ENCODE measurements at regions not wholly inside any gene's neighbourhood (a gene's known extent, or its start where the extent isn't known, plus 50 kb on each side); places are given as distances from the start of the nearest gene placed in this dataset.

- H3K36me3 ChIP-seq (ENCODE audit: insufficient read depth, low read length): no peaks in the 10 kb centered on the region
- no peak overlapping the region for H3K27ac ChIP-seq
- no peaks in the 10 kb centered on the region for H3K9me3 ChIP-seq (ENCODE audit: low read depth, low read length)
- no peak overlapping the region for H3K4me3 ChIP-seq
- DNase-seq (ENCODE audit: low read depth, low spot score): no peak
- no peak overlapping the region for H3K9ac ChIP-seq (ENCODE audit: insufficient read length)
- TF ChIP-seq POLR2AphosphoS5 (IDR thresholded peaks at IDR 0.05; ENCODE audit: borderline replicate concordance, low read depth, low read length): no peak
- no peak for TF ChIP-seq EZH2 (IDR thresholded peaks at IDR 0.05)
- TF ChIP-seq FOXP2 (optimal IDR thresholded peaks at IDR 0.05; ENCODE audit: control extremely low read depth, extremely low read length, insufficient read depth): no peak
Observed at GRCh38 chr13:68616600-68617222, 1386.6 kb upstream of the PCDH9 start.

GRCh38 chr13:68609661-68610060 is 1379.5 kb upstream of the PCDH9 start:
- no peaks in the 10 kb centered on the region for H3K9me3 ChIP-seq (ENCODE audit: low read depth, low read length)
- H3K4me3 ChIP-seq: no peak overlapping the region
- no peak overlapping the region for H3K27ac ChIP-seq
- no peak for DNase-seq (ENCODE audit: low read depth, low spot score)
- H3K9ac ChIP-seq (ENCODE audit: insufficient read length): no peak overlapping the region
- TF ChIP-seq POLR2AphosphoS5 (IDR thresholded peaks at IDR 0.05; ENCODE audit: borderline replicate concordance, low read depth, low read length) (no peak), FOXP2 (optimal IDR thresholded peaks at IDR 0.05; ENCODE audit: control extremely low read depth, extremely low read length, insufficient read depth) (no peak), EZH2 (IDR thresholded peaks at IDR 0.05) (no peak)
- H3K36me3 ChIP-seq (ENCODE audit: insufficient read depth, low read length): no peaks in the 10 kb centered on the region

GRCh38 chr13:68608147-68608546 is 1378.0 kb upstream of the PCDH9 start:
- no peak for DNase-seq (ENCODE audit: low read depth, low spot score)
- Histone ChIP-seq H3K9me3 (ENCODE audit: low read depth, low read length) (no peaks in the 10 kb centered on the region), H3K27ac (no peak overlapping the region), H3K4me3 (no peak overlapping the region), H3K36me3 (ENCODE audit: insufficient read depth, low read length) (no peaks in the 10 kb centered on the region), H3K9ac (ENCODE audit: insufficient read length) (no peak overlapping the region)
- TF ChIP-seq EZH2 (IDR thresholded peaks at IDR 0.05) (no peak), FOXP2 (optimal IDR thresholded peaks at IDR 0.05; ENCODE audit: control extremely low read depth, extremely low read length, insufficient read depth) (no peak), POLR2AphosphoS5 (IDR thresholded peaks at IDR 0.05; ENCODE audit: borderline replicate concordance, low read depth, low read length) (no peak)

- Histone ChIP-seq H3K4me3 (no peak overlapping the region), H3K27ac (no peak overlapping the region), H3K9me3 (ENCODE audit: low read depth, low read length) (no peaks in the 10 kb centered on the region), H3K9ac (ENCODE audit: insufficient read length) (no peak overlapping the region), H3K36me3 (ENCODE audit: insufficient read depth, low read length) (no peaks in the 10 kb centered on the region)
- no peak for DNase-seq (ENCODE audit: low read depth, low spot score)
- TF ChIP-seq FOXP2 (optimal IDR thresholded peaks at IDR 0.05; ENCODE audit: control extremely low read depth, extremely low read length, insufficient read depth): no peak
- TF ChIP-seq POLR2AphosphoS5 (IDR thresholded peaks at IDR 0.05; ENCODE audit: borderline replicate concordance, low read depth, low read length): no peak
- TF ChIP-seq EZH2 (IDR thresholded peaks at IDR 0.05): no peak
Observed at GRCh38 chr13:68597641-68598040, 1367.5 kb upstream of the PCDH9 start.

- no peak for DNase-seq (ENCODE audit: low read depth, low spot score)
- H3K27ac ChIP-seq: no peak overlapping the region
- H3K4me3 ChIP-seq: no peak overlapping the region
- H3K9ac ChIP-seq (ENCODE audit: insufficient read length): no peak overlapping the region
- no peaks in the 10 kb centered on the region for H3K36me3 ChIP-seq (ENCODE audit: insufficient read depth, low read length)
- no peaks in the 10 kb centered on the region for H3K9me3 ChIP-seq (ENCODE audit: low read depth, low read length)
- TF ChIP-seq EZH2 (IDR thresholded peaks at IDR 0.05): no peak
- no peak for TF ChIP-seq POLR2AphosphoS5 (IDR thresholded peaks at IDR 0.05; ENCODE audit: borderline replicate concordance, low read depth, low read length)
- no peak for TF ChIP-seq FOXP2 (optimal IDR thresholded peaks at IDR 0.05; ENCODE audit: control extremely low read depth, extremely low read length, insufficient read depth)
Observed at GRCh38 chr13:68588623-68589022, 1358.5 kb upstream of the PCDH9 start.

- Histone ChIP-seq H3K4me3 (no peak overlapping the region), H3K9ac (ENCODE audit: insufficient read length) (no peak overlapping the region), H3K27ac (no peak overlapping the region), H3K36me3 (ENCODE audit: insufficient read depth, low read length) (no peaks in the 10 kb centered on the region), H3K9me3 (ENCODE audit: low read depth, low read length) (no peaks in the 10 kb centered on the region)
- DNase-seq (ENCODE audit: low read depth, low spot score): no peak
- TF ChIP-seq POLR2AphosphoS5 (IDR thresholded peaks at IDR 0.05; ENCODE audit: borderline replicate concordance, low read depth, low read length) (no peak), FOXP2 (optimal IDR thresholded peaks at IDR 0.05; ENCODE audit: control extremely low read depth, extremely low read length, insufficient read depth) (no peak), EZH2 (IDR thresholded peaks at IDR 0.05) (no peak)
Observed at GRCh38 chr13:68584776-68585175, 1354.6 kb upstream of the PCDH9 start.

GRCh38 chr13:68574053-68574452 is 1343.9 kb upstream of the PCDH9 start:
- TF ChIP-seq FOXP2 (optimal IDR thresholded peaks at IDR 0.05; ENCODE audit: control extremely low read depth, extremely low read length, insufficient read depth) (no peak), EZH2 (IDR thresholded peaks at IDR 0.05) (no peak), POLR2AphosphoS5 (IDR thresholded peaks at IDR 0.05; ENCODE audit: borderline replicate concordance, low read depth, low read length) (no peak)
- H3K36me3 ChIP-seq (ENCODE audit: insufficient read depth, low read length): no peaks in the 10 kb centered on the region
- H3K4me3 ChIP-seq: no peak overlapping the region
- H3K9ac ChIP-seq (ENCODE audit: insufficient read length): no peak overlapping the region
- H3K9me3 ChIP-seq (ENCODE audit: low read depth, low read length): no peaks in the 10 kb centered on the region
- no peak overlapping the region for H3K27ac ChIP-seq
- DNase-seq (ENCODE audit: low read depth, low spot score): no peak

GRCh38 chr13:68551701-68552522 is 1321.8 kb upstream of the PCDH9 start:
- DNase-seq (ENCODE audit: low read depth, low spot score): no peak
- H3K9me3 ChIP-seq (ENCODE audit: low read depth, low read length): no peaks in the 10 kb centered on the region
- TF ChIP-seq FOXP2 (optimal IDR thresholded peaks at IDR 0.05; ENCODE audit: control extremely low read depth, extremely low read length, insufficient read depth) (no peak), EZH2 (IDR thresholded peaks at IDR 0.05) (no peak), POLR2AphosphoS5 (IDR thresholded peaks at IDR 0.05; ENCODE audit: borderline replicate concordance, low read depth, low read length) (no peak)
- no peak overlapping the region for H3K27ac ChIP-seq
- H3K9ac ChIP-seq (ENCODE audit: insufficient read length): no peak overlapping the region
- H3K36me3 ChIP-seq (ENCODE audit: insufficient read depth, low read length): no peaks in the 10 kb centered on the region
- no peak overlapping the region for H3K4me3 ChIP-seq

All from SK-N-MC (cell line).